HG03025 (cell line): ENCODE measurements at regions not wholly inside any gene's neighbourhood (a gene's known extent, or its start where the extent isn't known, plus 50 kb on each side); places are given as distances from the start of the nearest gene placed in this dataset.
"Not testable (repeated sequence)": the region's sequence is repeated elsewhere in the genome, so short reads cannot be mapped to it uniquely, and the experiment has no call there.

Experiments
- ATAC-seq: cut with Tn5 transposase; IDR thresholded peaks from one replicate; pipeline ENCODE4 v1.9.1; 2021; ENCODE audit warnings: mild to moderate bottlenecking, moderate library complexity; ENCODE audit not compliant: unreplicated experiment, low FRiP score

GRCh38 chr12:66733321-66733720, 54.4 kb upstream of the GRIP1 start:
- ATAC-seq, result no peak

- ATAC-seq, result no peak
Observed at GRCh38 chr12:66733839-66734238, 55.0 kb upstream of the GRIP1 start.

GRCh38 chr12:66735275-66735674, 56.4 kb upstream of the GRIP1 start:
- ATAC-seq, result no peak

- ATAC-seq, result no peak
Observed at GRCh38 chr12:66736931-66737330, 58.1 kb upstream of the GRIP1 start.

- ATAC-seq, result no peak
Observed at GRCh38 chr12:66739266-66739665, 60.4 kb upstream of the GRIP1 start.

- no peak for ATAC-seq
Observed at GRCh38 chr12:66739940-66740651, 61.2 kb upstream of the GRIP1 start.

- no peak for ATAC-seq
Observed at GRCh38 chr12:66740732-66741131, 61.9 kb upstream of the GRIP1 start.

GRCh38 chr12:66741919-66742318, 63.0 kb upstream of the GRIP1 start:
- no peak for ATAC-seq

GRCh38 chr12:66742508-66743367, 63.9 kb upstream of the GRIP1 start:
- no peak for ATAC-seq

- no peak for ATAC-seq
Observed at GRCh38 chr12:66744461-66744860, 65.6 kb upstream of the GRIP1 start.

- ATAC-seq, result no peak
Observed at GRCh38 chr12:66744956-66745383, 66.1 kb upstream of the GRIP1 start.

GRCh38 chr12:66746489-66747201, 67.8 kb upstream of the GRIP1 start:
- no peak for ATAC-seq

- ATAC-seq, result no peak
Observed at GRCh38 chr12:66751432-66752113, 72.7 kb upstream of the GRIP1 start.

- ATAC-seq, result no peak
Observed at GRCh38 chr12:66753810-66754209, 74.9 kb upstream of the GRIP1 start.

GRCh38 chr12:66755727-66756395, 77.0 kb upstream of the GRIP1 start:
- ATAC-seq, result no peak

- ATAC-seq, result no peak
Observed at GRCh38 chr12:66756631-66757030, 77.8 kb upstream of the GRIP1 start.

GRCh38 chr12:66760122-66760521, 81.2 kb upstream of the GRIP1 start:
- not testable (repeated sequence) for ATAC-seq

GRCh38 chr12:66763467-66763866, 84.6 kb upstream of the GRIP1 start:
- ATAC-seq, result no peak

- no peak for ATAC-seq
Observed at GRCh38 chr12:66765204-66765603, 86.3 kb upstream of the GRIP1 start.

- no peak for ATAC-seq
Observed at GRCh38 chr12:66767536-66767935, 88.7 kb upstream of the GRIP1 start.
